SK-N-SH treated with all-trans-retinoic acid at 6 μM for 48 hours (cell line): ENCODE measurements at regions not wholly inside any gene's neighbourhood (a gene's known extent, or its start where the extent isn't known, plus 50 kb on each side); places are given as distances from the start of the nearest gene placed in this dataset.

Experiments used
- ATAC-seq: fragments of 200-7000 bp; cut with Tn5 transposase; 3 replicates; pipeline ENCODE4 v1.9.1; 2020; ENCODE audit warnings: mild to moderate bottlenecking, moderate library complexity
- ARNTL ChIP-seq: fragments of 450-650 bp; formaldehyde crosslinking; IDR thresholded peaks from 2 replicates; pipeline ENCODE4 v1.5.0; 2020; ENCODE audit warnings: low read depth, mild to moderate bottlenecking, moderate library complexity, borderline replicate concordance
- BACH2 ChIP-seq: fragments of 250-450 bp; sonication (Bioruptor Pico); IDR thresholded peaks from 2 replicates; pipeline ENCODE4 v1.9.0; 2021; ENCODE audit warnings: mild to moderate bottlenecking, borderline replicate concordance
- CSDC2 ChIP-seq: fragments of 250-450 bp; sonication (Bioruptor Pico); IDR thresholded peaks from 2 replicates; pipeline ENCODE4 v1.5.0; 2020; ENCODE audit warnings: mild to moderate bottlenecking, moderate library complexity
- ESRRG ChIP-seq: fragments of 250-450 bp; sonication (Bioruptor Pico); IDR thresholded peaks from 2 replicates; pipeline ENCODE4 v1.6.1; 2021; ENCODE audit warnings: mild to moderate bottlenecking
- GLIS3 ChIP-seq: fragments of 250-450 bp; sonication (Bioruptor Pico); IDR thresholded peaks from 2 replicates; pipeline ENCODE4 v1.5.0; 2020; ENCODE audit warnings: mild to moderate bottlenecking, moderate library complexity
- ISL1 ChIP-seq: fragments of 250-450 bp; sonication (Bioruptor Pico); IDR thresholded peaks from 2 replicates; pipeline ENCODE4 v2.1.2; 2022; ENCODE audit warnings: mild to moderate bottlenecking, moderate library complexity
- OSR1 ChIP-seq: fragments of 250-450 bp; sonication (Bioruptor Pico); IDR thresholded peaks from 2 replicates; pipeline ENCODE4 v1.8.0; 2022; ENCODE audit warnings: moderate library complexity, mild to moderate bottlenecking, inconsistent platforms
- PPARA ChIP-seq: fragments of 250-450 bp; sonication (Bioruptor Pico); IDR thresholded peaks from 2 replicates; pipeline ENCODE4 v1.5.0; 2020; ENCODE audit warnings: mild to moderate bottlenecking, borderline replicate concordance
- RARB ChIP-seq: fragments of 250-450 bp; sonication (Bioruptor Pico); IDR thresholded peaks from 2 replicates; pipeline ENCODE4 v1.8.0; 2021; ENCODE audit warnings: mild to moderate bottlenecking, moderate library complexity
- SNAI2 ChIP-seq: fragments of 250-450 bp; sonication (Bioruptor Pico); IDR thresholded peaks from 2 replicates; pipeline ENCODE4 v1.5.0; 2020; ENCODE audit warnings: mild to moderate bottlenecking, moderate library complexity
- TCF4 ChIP-seq: fragments of 250-450 bp; sonication (Bioruptor Pico); IDR thresholded peaks from 2 replicates; pipeline ENCODE4 v1.8.0; 2021; ENCODE audit warnings: mild to moderate bottlenecking, moderate library complexity, borderline replicate concordance
- TOX ChIP-seq: fragments of 250-450 bp; sonication (Bioruptor Pico); IDR thresholded peaks from 2 replicates; pipeline ENCODE4 v1.8.0; 2021; ENCODE audit warnings: mild to moderate bottlenecking, moderate library complexity, borderline replicate concordance
- ZC3H10 ChIP-seq: fragments of 250-450 bp; sonication (Bioruptor Pico); IDR thresholded peaks from 2 replicates; pipeline ENCODE4 v1.5.1; 2021; ENCODE audit warnings: mild to moderate bottlenecking, moderate library complexity
- ZFP3 ChIP-seq: fragments of 250-450 bp; sonication (Bioruptor Pico); IDR thresholded peaks from 2 replicates; pipeline ENCODE4 v1.5.0; 2020; ENCODE audit warnings: mild to moderate bottlenecking, moderate library complexity
- ZFP30 ChIP-seq: fragments of 450-650 bp; formaldehyde crosslinking; IDR thresholded peaks from 2 replicates; pipeline ENCODE4 v1.5.0; 2022; ENCODE audit warnings: mild to moderate bottlenecking, moderate library complexity
- ZNF565 ChIP-seq: fragments of 450-650 bp; formaldehyde crosslinking; conservative IDR thresholded peaks from 2 replicates; pipeline ENCODE4 v1.5.0; 2020; ENCODE audit warnings: low read depth, mild to moderate bottlenecking, moderate library complexity
- ZNF70 ChIP-seq: fragments of 450-650 bp; formaldehyde crosslinking; IDR thresholded peaks from 2 replicates; pipeline ENCODE4 v1.5.0; 2020; ENCODE audit warnings: mild to moderate bottlenecking, moderate library complexity
- ZNF8 ChIP-seq: fragments of 450-650 bp; formaldehyde crosslinking; IDR thresholded peaks from 2 replicates; pipeline ENCODE4 v1.5.0; 2020; ENCODE audit warnings: mild to moderate bottlenecking, moderate library complexity
- TF ChIP-seq, protein P1 (sequence below): fragments of 250-450 bp; sonication (Bioruptor Pico); IDR thresholded peaks from 2 replicates; pipeline ENCODE4 v1.8.0; 2021; ENCODE audit warnings: low read depth, mild to moderate bottlenecking, moderate library complexity, borderline replicate concordance
- TF ChIP-seq, protein P2 (sequence below): fragments of 250-450 bp; sonication (Bioruptor Pico); IDR thresholded peaks from 2 replicates; pipeline ENCODE4 v1.5.1; 2021; ENCODE audit warnings: mild to moderate bottlenecking, moderate library complexity
- TF ChIP-seq, protein P3 (sequence below): fragments of 250-450 bp; sonication (Bioruptor Pico); IDR thresholded peaks from 2 replicates; pipeline ENCODE4 v1.8.0; 2020; ENCODE audit warnings: mild to moderate bottlenecking, moderate library complexity, borderline replicate concordance
- TF ChIP-seq, protein P4 (sequence below): fragments of 250-450 bp; sonication (Bioruptor Pico); IDR thresholded peaks from 2 replicates; pipeline ENCODE4 v1.5.1; 2020; ENCODE audit warnings: low read depth, mild to moderate bottlenecking, moderate library complexity
- TF ChIP-seq, protein P5 (sequence below): fragments of 250-450 bp; sonication (Bioruptor Pico); IDR thresholded peaks from 2 replicates; pipeline ENCODE4 v1.5.0; 2020; ENCODE audit warnings: mild to moderate bottlenecking, moderate library complexity

DNA sequence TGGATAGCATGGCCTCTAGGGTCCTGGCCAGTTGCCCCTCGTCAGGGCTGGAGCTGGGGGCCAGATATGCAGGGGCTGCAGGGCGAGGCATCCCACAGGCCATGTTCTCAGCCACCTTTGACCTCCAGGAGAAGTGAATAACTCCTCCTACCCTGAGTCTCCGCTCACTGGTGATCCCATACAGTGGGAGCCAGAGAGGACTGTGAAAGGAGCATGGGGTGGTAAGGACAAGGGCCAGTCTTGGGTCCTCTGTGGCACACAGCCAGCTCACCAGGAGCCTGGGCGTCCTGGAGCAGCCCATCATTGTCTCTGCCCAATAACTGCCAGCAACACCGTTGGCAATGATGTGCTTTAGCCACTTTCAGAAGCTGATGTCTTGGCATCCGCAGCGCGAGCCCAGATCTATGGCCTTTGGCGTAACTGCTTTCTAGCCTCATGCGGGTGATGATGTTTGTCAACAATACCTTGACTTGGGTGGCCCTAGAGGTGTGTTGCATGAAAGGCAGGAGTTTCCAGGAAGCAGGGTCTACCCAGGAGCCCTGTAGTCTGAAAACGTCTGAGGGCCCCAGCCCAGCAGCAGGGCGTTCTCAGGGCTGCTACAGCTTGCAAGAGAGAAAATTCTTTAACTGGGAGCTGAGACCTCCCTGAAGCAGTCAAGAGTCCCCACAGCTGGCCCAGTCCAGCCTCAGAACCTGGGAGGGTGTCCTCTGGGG is 61.1 kb upstream of the IQSEC1 start:
- TF ChIP-seq ZFP30 (CRISPR knock-in tag): no peak
- TF ChIP-seq CSDC2 (CRISPR knock-in tag): no peak
- TF ChIP-seq OSR1 (CRISPR knock-in tag): no peak
- no peak for TF ChIP-seq ZNF70 (CRISPR knock-in tag)
- TF ChIP-seq ZNF565 (CRISPR knock-in tag): no peak
- TF ChIP-seq ZFP3 (CRISPR knock-in tag): no peak
- no peak for TF ChIP-seq ESRRG (CRISPR knock-in tag)
- no peak for TF ChIP-seq ZC3H10 (CRISPR knock-in tag)
- no peak for TF ChIP-seq TCF4 (CRISPR knock-in tag)
- no peak for ATAC-seq

DNA sequence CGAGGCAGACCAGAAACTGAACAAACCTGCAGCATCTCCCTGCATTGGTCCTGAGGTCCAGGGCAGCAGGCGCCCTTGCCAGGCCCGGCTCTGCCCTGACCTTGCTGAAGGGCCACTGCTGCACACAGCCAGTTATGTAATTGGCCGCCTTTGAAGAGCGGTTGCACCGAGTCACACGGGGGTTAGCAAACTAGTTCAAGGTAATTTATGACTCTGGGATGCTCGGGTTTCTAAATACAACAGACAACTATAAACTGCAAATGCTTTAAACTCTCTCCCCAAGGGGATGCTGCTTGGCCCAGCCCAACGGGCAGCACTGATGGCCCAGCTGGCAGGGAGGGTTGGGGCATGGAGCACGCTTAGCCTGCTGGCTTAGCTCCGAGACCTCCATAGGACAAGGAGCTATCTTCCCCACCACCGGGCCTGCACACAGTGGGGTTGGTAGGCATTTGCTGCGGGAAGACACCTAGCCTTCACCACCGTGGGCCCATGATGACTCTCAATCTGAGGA is 60.3 kb upstream of the IQSEC1 start:
- ATAC-seq: no peak

DNA sequence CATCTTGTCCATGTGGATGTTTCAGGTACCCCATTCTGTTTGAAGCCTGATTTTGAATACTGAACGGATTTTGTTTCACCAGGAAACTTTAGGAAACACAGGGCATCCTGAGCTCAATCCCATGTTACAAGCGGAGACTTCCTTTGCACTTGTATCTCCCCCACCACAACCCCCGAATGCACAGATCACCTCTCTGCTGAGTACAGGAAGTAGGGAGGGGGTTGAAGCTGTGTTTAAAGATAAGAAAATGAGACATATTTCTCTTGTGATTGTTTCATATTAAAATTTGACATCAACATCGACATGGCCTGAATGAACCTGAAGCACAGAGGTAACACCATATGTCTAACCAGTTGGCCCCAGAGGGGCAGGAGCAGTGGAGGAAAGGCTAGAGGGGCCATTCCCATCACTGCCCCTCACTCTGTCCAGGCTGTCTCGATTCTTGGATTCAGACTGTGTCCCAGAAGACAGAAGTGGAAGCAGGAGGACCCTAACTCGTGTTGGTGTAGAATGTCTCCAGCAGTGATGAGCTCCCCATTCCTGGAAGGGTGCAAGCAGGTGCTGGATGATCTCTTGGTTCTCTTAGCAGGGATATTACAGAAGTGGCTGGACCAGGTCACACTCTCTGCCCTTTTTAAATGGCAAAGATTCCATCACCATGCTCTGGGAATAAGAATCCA is 59.6 kb upstream of the IQSEC1 start:
- ATAC-seq: no peak
- TF ChIP-seq ZFP30 (CRISPR knock-in tag) (no peak), ZNF565 (CRISPR knock-in tag) (no peak), ZC3H10 (CRISPR knock-in tag) (no peak), OSR1 (CRISPR knock-in tag) (no peak), ESRRG (CRISPR knock-in tag) (no peak), SNAI2 (CRISPR knock-in tag) (no peak), BACH2 (no peak), ZNF8 (CRISPR knock-in tag) (no peak), ARNTL (CRISPR knock-in tag) (no peak), RARB (CRISPR knock-in tag) (no peak), TCF4 (CRISPR knock-in tag) (no peak), ZFP3 (CRISPR knock-in tag) (no peak), TOX (no peak)
- TF ChIP-seq, protein P1, sequence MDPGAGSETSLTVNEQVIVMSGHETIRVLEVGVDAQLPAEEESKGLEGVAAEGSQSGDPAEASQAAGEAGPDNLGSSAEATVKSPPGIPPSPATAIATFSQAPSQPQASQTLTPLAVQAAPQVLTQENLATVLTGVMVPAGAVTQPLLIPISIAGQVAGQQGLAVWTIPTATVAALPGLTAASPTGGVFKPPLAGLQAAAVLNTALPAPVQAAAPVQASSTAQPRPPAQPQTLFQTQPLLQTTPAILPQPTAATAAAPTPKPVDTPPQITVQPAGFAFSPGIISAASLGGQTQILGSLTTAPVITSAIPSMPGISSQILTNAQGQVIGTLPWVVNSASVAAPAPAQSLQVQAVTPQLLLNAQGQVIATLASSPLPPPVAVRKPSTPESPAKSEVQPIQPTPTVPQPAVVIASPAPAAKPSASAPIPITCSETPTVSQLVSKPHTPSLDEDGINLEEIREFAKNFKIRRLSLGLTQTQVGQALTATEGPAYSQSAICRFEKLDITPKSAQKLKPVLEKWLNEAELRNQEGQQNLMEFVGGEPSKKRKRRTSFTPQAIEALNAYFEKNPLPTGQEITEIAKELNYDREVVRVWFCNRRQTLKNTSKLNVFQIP (CRISPR knock-in tag): no peak
- TF ChIP-seq, protein P2, sequence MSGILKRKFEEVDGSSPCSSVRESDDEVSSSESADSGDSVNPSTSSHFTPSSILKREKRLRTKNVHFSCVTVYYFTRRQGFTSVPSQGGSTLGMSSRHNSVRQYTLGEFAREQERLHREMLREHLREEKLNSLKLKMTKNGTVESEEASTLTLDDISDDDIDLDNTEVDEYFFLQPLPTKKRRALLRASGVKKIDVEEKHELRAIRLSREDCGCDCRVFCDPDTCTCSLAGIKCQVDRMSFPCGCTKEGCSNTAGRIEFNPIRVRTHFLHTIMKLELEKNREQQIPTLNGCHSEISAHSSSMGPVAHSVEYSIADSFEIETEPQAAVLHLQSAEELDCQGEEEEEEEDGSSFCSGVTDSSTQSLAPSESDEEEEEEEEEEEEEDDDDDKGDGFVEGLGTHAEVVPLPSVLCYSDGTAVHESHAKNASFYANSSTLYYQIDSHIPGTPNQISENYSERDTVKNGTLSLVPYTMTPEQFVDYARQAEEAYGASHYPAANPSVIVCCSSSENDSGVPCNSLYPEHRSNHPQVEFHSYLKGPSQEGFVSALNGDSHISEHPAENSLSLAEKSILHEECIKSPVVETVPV (CRISPR knock-in tag): no peak
- TF ChIP-seq, protein P3, sequence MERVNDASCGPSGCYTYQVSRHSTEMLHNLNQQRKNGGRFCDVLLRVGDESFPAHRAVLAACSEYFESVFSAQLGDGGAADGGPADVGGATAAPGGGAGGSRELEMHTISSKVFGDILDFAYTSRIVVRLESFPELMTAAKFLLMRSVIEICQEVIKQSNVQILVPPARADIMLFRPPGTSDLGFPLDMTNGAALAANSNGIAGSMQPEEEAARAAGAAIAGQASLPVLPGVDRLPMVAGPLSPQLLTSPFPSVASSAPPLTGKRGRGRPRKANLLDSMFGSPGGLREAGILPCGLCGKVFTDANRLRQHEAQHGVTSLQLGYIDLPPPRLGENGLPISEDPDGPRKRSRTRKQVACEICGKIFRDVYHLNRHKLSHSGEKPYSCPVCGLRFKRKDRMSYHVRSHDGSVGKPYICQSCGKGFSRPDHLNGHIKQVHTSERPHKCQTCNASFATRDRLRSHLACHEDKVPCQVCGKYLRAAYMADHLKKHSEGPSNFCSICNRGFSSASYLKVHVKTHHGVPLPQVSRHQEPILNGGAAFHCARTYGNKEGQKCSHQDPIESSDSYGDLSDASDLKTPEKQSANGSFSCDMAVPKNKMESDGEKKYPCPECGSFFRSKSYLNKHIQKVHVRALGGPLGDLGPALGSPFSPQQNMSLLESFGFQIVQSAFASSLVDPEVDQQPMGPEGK (CRISPR knock-in tag): no peak

More for the DNA sequence above, 60.3 kb upstream of the IQSEC1 start:
- TF ChIP-seq ZFP30 (CRISPR knock-in tag): no peak
- TF ChIP-seq GLIS3 (CRISPR knock-in tag): no peak
- TF ChIP-seq CSDC2 (CRISPR knock-in tag): no peak
- TF ChIP-seq, protein P4, sequence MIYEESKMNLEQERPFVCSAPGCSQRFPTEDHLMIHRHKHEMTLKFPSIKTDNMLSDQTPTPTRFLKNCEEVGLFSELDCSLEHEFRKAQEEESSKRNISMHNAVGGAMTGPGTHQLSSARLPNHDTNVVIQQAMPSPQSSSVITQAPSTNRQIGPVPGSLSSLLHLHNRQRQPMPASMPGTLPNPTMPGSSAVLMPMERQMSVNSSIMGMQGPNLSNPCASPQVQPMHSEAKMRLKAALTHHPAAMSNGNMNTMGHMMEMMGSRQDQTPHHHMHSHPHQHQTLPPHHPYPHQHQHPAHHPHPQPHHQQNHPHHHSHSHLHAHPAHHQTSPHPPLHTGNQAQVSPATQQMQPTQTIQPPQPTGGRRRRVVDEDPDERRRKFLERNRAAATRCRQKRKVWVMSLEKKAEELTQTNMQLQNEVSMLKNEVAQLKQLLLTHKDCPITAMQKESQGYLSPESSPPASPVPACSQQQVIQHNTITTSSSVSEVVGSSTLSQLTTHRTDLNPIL (CRISPR knock-in tag): no peak
- TF ChIP-seq RARB (CRISPR knock-in tag): no peak
- TF ChIP-seq ISL1 (CRISPR knock-in tag): no peak
- TF ChIP-seq, protein P2 (CRISPR knock-in tag): no peak
- TF ChIP-seq ZNF565 (CRISPR knock-in tag): no peak
- no peak for TF ChIP-seq ZNF70 (CRISPR knock-in tag)
- TF ChIP-seq ARNTL (CRISPR knock-in tag): no peak
- TF ChIP-seq PPARA (CRISPR knock-in tag): no peak
- no peak for TF ChIP-seq OSR1 (CRISPR knock-in tag)
- TF ChIP-seq TCF4 (CRISPR knock-in tag): no peak
- TF ChIP-seq, protein P5, sequence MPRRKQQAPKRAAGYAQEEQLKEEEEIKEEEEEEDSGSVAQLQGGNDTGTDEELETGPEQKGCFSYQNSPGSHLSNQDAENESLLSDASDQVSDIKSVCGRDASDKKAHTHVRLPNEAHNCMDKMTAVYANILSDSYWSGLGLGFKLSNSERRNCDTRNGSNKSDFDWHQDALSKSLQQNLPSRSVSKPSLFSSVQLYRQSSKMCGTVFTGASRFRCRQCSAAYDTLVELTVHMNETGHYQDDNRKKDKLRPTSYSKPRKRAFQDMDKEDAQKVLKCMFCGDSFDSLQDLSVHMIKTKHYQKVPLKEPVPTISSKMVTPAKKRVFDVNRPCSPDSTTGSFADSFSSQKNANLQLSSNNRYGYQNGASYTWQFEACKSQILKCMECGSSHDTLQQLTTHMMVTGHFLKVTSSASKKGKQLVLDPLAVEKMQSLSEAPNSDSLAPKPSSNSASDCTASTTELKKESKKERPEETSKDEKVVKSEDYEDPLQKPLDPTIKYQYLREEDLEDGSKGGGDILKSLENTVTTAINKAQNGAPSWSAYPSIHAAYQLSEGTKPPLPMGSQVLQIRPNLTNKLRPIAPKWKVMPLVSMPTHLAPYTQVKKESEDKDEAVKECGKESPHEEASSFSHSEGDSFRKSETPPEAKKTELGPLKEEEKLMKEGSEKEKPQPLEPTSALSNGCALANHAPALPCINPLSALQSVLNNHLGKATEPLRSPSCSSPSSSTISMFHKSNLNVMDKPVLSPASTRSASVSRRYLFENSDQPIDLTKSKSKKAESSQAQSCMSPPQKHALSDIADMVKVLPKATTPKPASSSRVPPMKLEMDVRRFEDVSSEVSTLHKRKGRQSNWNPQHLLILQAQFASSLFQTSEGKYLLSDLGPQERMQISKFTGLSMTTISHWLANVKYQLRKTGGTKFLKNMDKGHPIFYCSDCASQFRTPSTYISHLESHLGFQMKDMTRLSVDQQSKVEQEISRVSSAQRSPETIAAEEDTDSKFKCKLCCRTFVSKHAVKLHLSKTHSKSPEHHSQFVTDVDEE (CRISPR knock-in tag): no peak
- no peak for TF ChIP-seq ZNF8 (CRISPR knock-in tag)
